Trophoblast cell (in vitro differentiated cells and primary cell): ENCODE measurements at regions not wholly inside any gene's neighbourhood (a gene's known extent, or its start where the extent isn't known, plus 50 kb on each side); places are given as distances from the start of the nearest gene placed in this dataset.
"Not testable (repeated sequence)": the region's sequence is repeated elsewhere in the genome, so short reads cannot be mapped to it uniquely, and the experiment has no call there.

Experiments used
- DNase-seq, 2 donors: peaks; one replicate each; pipeline ENCODE4 v3.0.0-alpha.2; 2016
- H2AFZ ChIP-seq: 2 replicates; pipeline ENCODE4 v1.6.1; 2013; ENCODE audit warnings: low read length, moderate library complexity, mild to moderate bottlenecking; ENCODE audit not compliant: insufficient read depth, poor library complexity
- H2AK5ac ChIP-seq: 2 replicates; pipeline ENCODE4 v1.6.1; 2013; ENCODE audit warnings: mild to moderate bottlenecking, low read length
- H2BK120ac ChIP-seq: 2 replicates; pipeline ENCODE4 v1.6.1; 2013; ENCODE audit warnings: low read length, mild to moderate bottlenecking, moderate library complexity; ENCODE audit not compliant: insufficient read depth, poor library complexity
- H2BK12ac ChIP-seq: 2 replicates; pipeline ENCODE4 v1.6.1; 2013; ENCODE audit warnings: mild to moderate bottlenecking, low read length, moderate library complexity
- H2BK5ac ChIP-seq: 2 replicates; pipeline ENCODE4 v1.6.1; 2013; ENCODE audit warnings: low read length, low read depth, moderate library complexity, mild to moderate bottlenecking; ENCODE audit not compliant: poor library complexity
- H3K14ac ChIP-seq: 2 replicates; pipeline ENCODE4 v1.6.1; 2013; ENCODE audit warnings: mild to moderate bottlenecking, low read length
- H3K18ac ChIP-seq: 2 replicates; pipeline ENCODE4 v1.6.1; 2013; ENCODE audit warnings: mild to moderate bottlenecking, low read length
- H3K23ac ChIP-seq: 2 replicates; pipeline ENCODE4 v1.6.1; 2013; ENCODE audit warnings: low read length
- H3K27ac ChIP-seq: 2 replicates; pipeline ENCODE4 v1.5.1; 2013; ENCODE audit warnings: low read depth, mild to moderate bottlenecking, inconsistent platforms, low read length, moderate library complexity
- H3K27me3 ChIP-seq: 2 replicates; pipeline ENCODE4 v1.6.1; 2013; ENCODE audit warnings: inconsistent platforms, mild to moderate bottlenecking, low read length, moderate library complexity; ENCODE audit not compliant: insufficient read depth
- H3K36me3 ChIP-seq, 2 experiments: 1 replicate in 1 of 2; 2 replicates in 1 of 2; pipeline ENCODE4 v1.6.1; 2013; ENCODE audit warnings: low read length in 2 of 2, mild to moderate bottlenecking in 2 of 2, moderate library complexity in 1 of 2; ENCODE audit not compliant: insufficient read depth in 2 of 2, control insufficient read depth in 1 of 2
- H3K4ac ChIP-seq: 2 replicates; pipeline ENCODE4 v1.6.1; 2013; ENCODE audit warnings: low read depth, mild to moderate bottlenecking, low read length, moderate library complexity
- H3K4me1 ChIP-seq, 2 experiments: 1 replicate in 1 of 2; 2 replicates in 1 of 2; pipeline ENCODE4 v1.6.1; 2013; ENCODE audit warnings: low read length in 2 of 2, mild to moderate bottlenecking in 2 of 2, moderate library complexity in 1 of 2; ENCODE audit not compliant: insufficient read depth in 2 of 2, control insufficient read depth in 1 of 2
- H3K4me2 ChIP-seq: 2 replicates; pipeline ENCODE4 v1.6.1; 2013; ENCODE audit warnings: inconsistent platforms, mild to moderate bottlenecking, low read length, moderate library complexity
- H3K4me3 ChIP-seq: 2 replicates; pipeline ENCODE4 v1.5.1; 2013; ENCODE audit warnings: mild to moderate bottlenecking, low read depth, low read length, inconsistent platforms
- H3K79me1 ChIP-seq: one replicate; pipeline ENCODE4 v1.6.1; 2013; ENCODE audit warnings: low read length
- H3K79me2 ChIP-seq: 2 replicates; pipeline ENCODE4 v1.6.1; 2013; ENCODE audit warnings: low read length, mild to moderate bottlenecking; ENCODE audit not compliant: control insufficient read depth, insufficient read depth, poor library complexity
- H3K9ac ChIP-seq: 2 replicates; pipeline ENCODE4 v1.6.1; 2013; ENCODE audit warnings: mild to moderate bottlenecking, low read length
- H3K9me3 ChIP-seq: 2 replicates; pipeline ENCODE4 v1.6.1; 2013; ENCODE audit warnings: low read depth, mild to moderate bottlenecking, control low read depth, inconsistent platforms, low read length; ENCODE audit not compliant: insufficient read depth
- H4K12ac ChIP-seq: 2 replicates; pipeline ENCODE4 v1.6.1; 2013; ENCODE audit warnings: low read depth, mild to moderate bottlenecking, low read length, moderate library complexity
- H4K8ac ChIP-seq: 2 replicates; pipeline ENCODE4 v1.6.1; 2013; ENCODE audit warnings: low read depth, mild to moderate bottlenecking, low read length, moderate library complexity
- H4K91ac ChIP-seq: one replicate; pipeline ENCODE4 v1.6.1; 2013; ENCODE audit warnings: low read depth, mild to moderate bottlenecking, low read length, moderate library complexity
- WGBS: extraction: QIAGEN DNeasy Blood & Tissue Kit; methylation state at CpG from one replicate; pipeline ENCODE4 v1.1.7; 2013; ENCODE audit warnings: missing lambda C conversion rate; ENCODE audit not compliant: insufficient read length, insufficient coverage; ENCODE audit errors: extremely low coverage; 5-methylcytosine and 5-hydroxymethylcytosine counted together

- H3K36me3 ChIP-seq, H3K9ac ChIP-seq, H3K14ac ChIP-seq, H3K4ac ChIP-seq, H4K91ac ChIP-seq, H3K4me1 ChIP-seq, H3K9me3 ChIP-seq, H3K23ac ChIP-seq, H3K18ac ChIP-seq, H3K79me1 ChIP-seq, H2BK120ac ChIP-seq, H4K12ac ChIP-seq, H3K27ac ChIP-seq, H2AFZ ChIP-seq, H3K79me2 ChIP-seq, H2BK12ac ChIP-seq, H4K8ac ChIP-seq, H3K4me3 ChIP-seq, H2BK5ac ChIP-seq, H3K27me3 ChIP-seq, H2AK5ac ChIP-seq, DNase-seq, H3K4me2 ChIP-seq: not testable (repeated sequence)
- WGBS, result no CpG with 5 or more reads among the region's 7 CpGs
Observed at GRCh38 chr2:87686873-87687549, 60.9 kb upstream of the PLGLB2 start.

GRCh38 chr2:87687550-87688270 is 60.2 kb upstream of the PLGLB2 start:
- not testable (repeated sequence) for DNase-seq, H3K27ac ChIP-seq, H3K18ac ChIP-seq, H2AK5ac ChIP-seq, H2BK120ac ChIP-seq, H3K23ac ChIP-seq, H2AFZ ChIP-seq, H4K8ac ChIP-seq, H3K9me3 ChIP-seq, H3K79me1 ChIP-seq, H3K4me3 ChIP-seq, H3K79me2 ChIP-seq, H3K4me1 ChIP-seq, H3K9ac ChIP-seq, H2BK5ac ChIP-seq, H3K36me3 ChIP-seq, H3K27me3 ChIP-seq, H3K14ac ChIP-seq, H2BK12ac ChIP-seq, H3K4me2 ChIP-seq, H4K91ac ChIP-seq, H3K4ac ChIP-seq, H4K12ac ChIP-seq
- no CpG with 5 or more reads among the region's 7 CpGs for WGBS

- not testable (repeated sequence) for H3K79me1 ChIP-seq, H3K36me3 ChIP-seq, H3K9me3 ChIP-seq, H2BK5ac ChIP-seq, H3K4ac ChIP-seq, H3K4me1 ChIP-seq, H3K27ac ChIP-seq, H3K18ac ChIP-seq, H3K79me2 ChIP-seq, DNase-seq, H3K4me2 ChIP-seq, H4K8ac ChIP-seq, H2AFZ ChIP-seq, H3K9ac ChIP-seq, H4K91ac ChIP-seq, H3K14ac ChIP-seq, H3K27me3 ChIP-seq, H2BK120ac ChIP-seq, H3K23ac ChIP-seq, H4K12ac ChIP-seq, H3K4me3 ChIP-seq, H2BK12ac ChIP-seq, H2AK5ac ChIP-seq
- no CpG with 5 or more reads among the region's 1 CpG for WGBS
Observed at GRCh38 chr2:87691899-87692592, 55.8 kb upstream of the PLGLB2 start.

GRCh38 chr2:87692914-87693313 is 55.0 kb upstream of the PLGLB2 start:
- not testable (repeated sequence) for H3K27ac ChIP-seq, H3K9me3 ChIP-seq
- no CpG with 5 or more reads among the region's 2 CpGs for WGBS

More at GRCh38 chr2:87692914-87693313, 55.0 kb upstream of the PLGLB2 start:
- not testable (repeated sequence) for H3K4ac ChIP-seq, H2AK5ac ChIP-seq, H2BK12ac ChIP-seq, H2BK120ac ChIP-seq, H4K8ac ChIP-seq, H3K18ac ChIP-seq, H4K12ac ChIP-seq, H3K36me3 ChIP-seq, DNase-seq, H3K79me1 ChIP-seq, H2AFZ ChIP-seq, H3K14ac ChIP-seq, H3K79me2 ChIP-seq, H3K27me3 ChIP-seq, H2BK5ac ChIP-seq, H3K4me1 ChIP-seq, H3K9ac ChIP-seq, H3K23ac ChIP-seq, H4K91ac ChIP-seq, H3K4me3 ChIP-seq, H3K4me2 ChIP-seq
